ENCODE measurements at regions not wholly inside any gene's neighbourhood (a gene's known extent, or its start where the extent isn't known, plus 50 kb on each side); places are given as distances from the start of the nearest gene placed in this dataset.

DNA sequence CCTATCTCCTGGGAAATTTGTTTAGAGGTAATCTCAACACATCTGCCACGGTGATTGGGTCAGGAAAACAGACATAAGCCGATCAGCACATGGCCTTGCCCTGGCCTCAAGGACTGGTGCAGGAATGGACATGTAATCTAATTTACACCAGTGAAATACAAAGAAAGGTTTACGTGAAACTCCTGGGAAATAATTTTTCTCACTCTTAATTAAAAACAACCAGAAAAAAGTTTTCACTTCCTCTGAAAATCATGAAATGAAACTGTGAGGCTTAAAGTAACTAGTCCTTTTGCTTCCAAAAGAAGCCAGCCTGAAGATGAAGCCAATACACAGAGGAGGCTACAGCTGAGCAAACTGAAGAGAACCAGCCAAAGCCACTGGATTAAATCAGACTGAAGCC is 154.1 kb upstream of the FAM241A start (continued):
- TF ChIP-seq, protein P1, sequence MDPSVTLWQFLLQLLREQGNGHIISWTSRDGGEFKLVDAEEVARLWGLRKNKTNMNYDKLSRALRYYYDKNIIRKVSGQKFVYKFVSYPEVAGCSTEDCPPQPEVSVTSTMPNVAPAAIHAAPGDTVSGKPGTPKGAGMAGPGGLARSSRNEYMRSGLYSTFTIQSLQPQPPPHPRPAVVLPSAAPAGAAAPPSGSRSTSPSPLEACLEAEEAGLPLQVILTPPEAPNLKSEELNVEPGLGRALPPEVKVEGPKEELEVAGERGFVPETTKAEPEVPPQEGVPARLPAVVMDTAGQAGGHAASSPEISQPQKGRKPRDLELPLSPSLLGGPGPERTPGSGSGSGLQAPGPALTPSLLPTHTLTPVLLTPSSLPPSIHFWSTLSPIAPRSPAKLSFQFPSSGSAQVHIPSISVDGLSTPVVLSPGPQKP (IDR thresholded peaks at IDR 0.05; ENCODE audit: low read depth, low read length): no peak
- TF ChIP-seq HEYL (CRISPR knock-in tag; IDR thresholded peaks at IDR 0.05) (no peak), RARB (CRISPR knock-in tag; IDR thresholded peaks at IDR 0.05) (no peak)

DNA sequence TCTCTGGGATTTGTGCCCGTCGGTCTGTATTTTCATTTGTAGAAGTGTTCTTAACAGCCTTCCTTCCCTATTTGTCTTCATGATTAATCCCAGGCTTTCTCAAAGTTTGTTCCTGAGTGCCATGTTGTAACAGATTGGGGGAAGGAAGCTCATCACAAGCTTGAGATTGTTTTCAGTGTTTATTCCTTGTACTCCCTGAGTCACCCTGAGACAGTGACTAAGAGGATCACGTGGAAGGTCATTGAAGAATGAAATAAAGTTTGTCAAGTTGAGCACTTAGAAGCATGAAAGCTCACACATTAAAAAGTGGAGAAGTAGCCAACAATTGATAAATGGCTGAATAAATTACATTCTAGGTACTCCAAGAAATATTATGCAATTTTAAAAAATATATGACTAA is 153.5 kb upstream of the FAM241A start:
- POLR2A ChIA-PET: no interaction called here
- no peak for FAIRE-seq
- ATAC-seq: peak; percentile 81 to 87
- CTCF ChIA-PET: no interaction called here
- DNase-seq (ENCODE audit: low read depth in 1 of 2, low spot score in 1 of 2): peak; percentile 11 to 56
- Histone ChIP-seq H3K4me1 (peaks cover 13% of the 10 kb centered on the region; the same call in 1 of the 3 replicates), H3K27ac (peak overlapping the region; percentile 15 to 28; a peak in 2 of 6 replicates), H3K4me2 (peak overlapping the region; percentile 35), H3K9me3 (no peaks in the 10 kb centered on the region), H3K4me3 (no peak overlapping the region)
- TF ChIP-seq KDM5A (IDR thresholded peaks at IDR 0.05) (no peak), FOSL2 (IDR thresholded peaks at IDR 0.05) (0 out of 2 replicates have a peak, but pooled peaks have one; percentile 6), FOSL2 (CRISPR knock-in tag; IDR thresholded peaks at IDR 0.05) (peak; percentile 74)
- TF ChIP-seq, protein P2, sequence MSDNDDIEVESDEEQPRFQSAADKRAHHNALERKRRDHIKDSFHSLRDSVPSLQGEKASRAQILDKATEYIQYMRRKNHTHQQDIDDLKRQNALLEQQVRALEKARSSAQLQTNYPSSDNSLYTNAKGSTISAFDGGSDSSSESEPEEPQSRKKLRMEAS (IDR thresholded peaks at IDR 0.05): no peak
- TF ChIP-seq, protein P3, sequence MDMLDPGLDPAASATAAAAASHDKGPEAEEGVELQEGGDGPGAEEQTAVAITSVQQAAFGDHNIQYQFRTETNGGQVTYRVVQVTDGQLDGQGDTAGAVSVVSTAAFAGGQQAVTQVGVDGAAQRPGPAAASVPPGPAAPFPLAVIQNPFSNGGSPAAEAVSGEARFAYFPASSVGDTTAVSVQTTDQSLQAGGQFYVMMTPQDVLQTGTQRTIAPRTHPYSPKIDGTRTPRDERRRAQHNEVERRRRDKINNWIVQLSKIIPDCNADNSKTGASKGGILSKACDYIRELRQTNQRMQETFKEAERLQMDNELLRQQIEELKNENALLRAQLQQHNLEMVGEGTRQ (IDR thresholded peaks at IDR 0.05): no peak
- WGBS (ENCODE audit: missing lambda C conversion rate): 46% methylated on average over 3 of the region's 3 CpGs

DNA sequence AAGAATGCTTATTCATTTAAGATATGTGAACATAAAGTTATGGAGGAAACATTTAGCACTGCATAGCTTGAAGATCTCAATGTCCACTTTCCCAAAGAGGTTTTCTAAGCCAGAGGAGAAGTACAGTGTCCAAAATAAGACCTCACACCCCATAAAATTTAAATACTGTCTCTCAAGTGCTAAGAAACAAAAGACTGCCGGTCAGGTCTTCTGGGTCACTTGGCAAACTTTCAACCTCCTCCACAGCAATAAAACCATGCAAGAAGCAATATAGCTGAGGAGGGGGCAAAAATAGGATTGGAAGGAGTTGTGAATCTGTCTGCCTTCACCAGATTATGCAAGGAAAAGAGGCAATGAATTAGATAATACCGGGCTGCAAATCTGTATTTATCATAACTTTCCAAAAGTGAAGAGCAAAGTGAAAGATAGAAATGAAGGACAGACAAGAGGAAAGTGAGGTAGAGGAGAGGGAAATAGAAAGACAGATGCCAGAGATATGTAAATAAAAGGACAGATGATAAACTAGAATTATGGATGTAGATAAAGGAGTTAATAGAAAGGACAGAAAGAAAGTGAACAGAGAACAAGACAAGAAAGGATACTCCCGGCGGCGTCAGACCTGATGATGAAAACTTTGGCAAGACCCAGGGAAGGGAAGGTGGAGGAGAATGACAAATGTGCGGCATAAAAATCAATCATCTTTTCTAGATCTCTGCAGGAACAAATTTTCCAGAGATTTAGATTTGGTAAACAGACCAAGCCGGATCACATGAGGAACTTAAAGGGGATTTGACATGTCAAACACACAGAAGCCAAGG is 152.7 kb upstream of the FAM241A start:
- ChIA-PET CTCF (no interaction called here), POLR2A (no interaction called here)
- no peak overlapping the region for H3K4me3 ChIP-seq
- FAIRE-seq (no peak), DNase-seq (ENCODE audit: low read depth in 1 of 2, low spot score in 1 of 2) (no peak), ATAC-seq (no peak)
- no peak for TF ChIP-seq GATA3 (IDR thresholded peaks at IDR 0.05; ENCODE audit: borderline replicate concordance)
- TF ChIP-seq, protein P4, sequence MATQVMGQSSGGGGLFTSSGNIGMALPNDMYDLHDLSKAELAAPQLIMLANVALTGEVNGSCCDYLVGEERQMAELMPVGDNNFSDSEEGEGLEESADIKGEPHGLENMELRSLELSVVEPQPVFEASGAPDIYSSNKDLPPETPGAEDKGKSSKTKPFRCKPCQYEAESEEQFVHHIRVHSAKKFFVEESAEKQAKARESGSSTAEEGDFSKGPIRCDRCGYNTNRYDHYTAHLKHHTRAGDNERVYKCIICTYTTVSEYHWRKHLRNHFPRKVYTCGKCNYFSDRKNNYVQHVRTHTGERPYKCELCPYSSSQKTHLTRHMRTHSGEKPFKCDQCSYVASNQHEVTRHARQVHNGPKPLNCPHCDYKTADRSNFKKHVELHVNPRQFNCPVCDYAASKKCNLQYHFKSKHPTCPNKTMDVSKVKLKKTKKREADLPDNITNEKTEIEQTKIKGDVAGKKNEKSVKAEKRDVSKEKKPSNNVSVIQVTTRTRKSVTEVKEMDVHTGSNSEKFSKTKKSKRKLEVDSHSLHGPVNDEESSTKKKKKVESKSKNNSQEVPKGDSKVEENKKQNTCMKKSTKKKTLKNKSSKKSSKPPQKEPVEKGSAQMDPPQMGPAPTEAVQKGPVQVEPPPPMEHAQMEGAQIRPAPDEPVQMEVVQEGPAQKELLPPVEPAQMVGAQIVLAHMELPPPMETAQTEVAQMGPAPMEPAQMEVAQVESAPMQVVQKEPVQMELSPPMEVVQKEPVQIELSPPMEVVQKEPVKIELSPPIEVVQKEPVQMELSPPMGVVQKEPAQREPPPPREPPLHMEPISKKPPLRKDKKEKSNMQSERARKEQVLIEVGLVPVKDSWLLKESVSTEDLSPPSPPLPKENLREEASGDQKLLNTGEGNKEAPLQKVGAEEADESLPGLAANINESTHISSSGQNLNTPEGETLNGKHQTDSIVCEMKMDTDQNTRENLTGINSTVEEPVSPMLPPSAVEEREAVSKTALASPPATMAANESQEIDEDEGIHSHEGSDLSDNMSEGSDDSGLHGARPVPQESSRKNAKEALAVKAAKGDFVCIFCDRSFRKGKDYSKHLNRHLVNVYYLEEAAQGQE (IDR thresholded peaks at IDR 0.05): no peak
- H3K9me3 ChIP-seq: no peaks in the 10 kb centered on the region
- peaks cover 13% of the 10 kb centered on the region; the same call in 1 of the 3 replicates for H3K4me1 ChIP-seq
- H3K4me2 ChIP-seq: no peak overlapping the region
- 79% methylated on average over 7 of the region's 7 CpGs for WGBS (ENCODE audit: missing lambda C conversion rate)
- H3K27ac ChIP-seq: no peak overlapping the region; a peak in 1 of 6 replicates

DNA sequence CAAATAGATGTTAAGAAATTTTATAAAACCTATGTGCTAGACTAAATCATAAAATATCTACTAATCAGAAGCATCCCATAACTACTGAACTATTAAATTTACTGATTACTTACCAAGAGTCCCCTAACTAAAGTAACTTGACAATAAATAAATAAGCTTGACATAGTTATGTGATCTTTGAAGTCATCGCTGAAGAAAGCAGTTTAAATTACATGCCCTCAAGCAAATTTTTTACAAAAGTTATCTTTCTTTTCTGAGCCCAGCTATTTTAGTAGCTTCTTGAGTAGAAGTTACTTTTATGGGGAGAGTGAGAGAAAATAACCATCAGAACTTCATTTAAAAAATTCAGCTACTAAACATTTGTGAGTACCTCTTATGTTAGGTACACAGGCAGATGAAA is 150.9 kb upstream of the FAM241A start:
- Histone ChIP-seq H3K4me1 (peaks cover 13% of the 10 kb centered on the region; the same call in 1 of the 3 replicates), H3K27ac (no peak overlapping the region), H3K4me2 (no peak overlapping the region), H3K4me3 (no peak overlapping the region), H3K9me3 (no peaks in the 10 kb centered on the region)
- DNase-seq (ENCODE audit: low read depth in 1 of 2, low spot score in 1 of 2) (no peak), FAIRE-seq (no peak), ATAC-seq (no peak)
- POLR2A ChIA-PET: no interaction called here
- CTCF ChIA-PET: no interaction called here
- TF ChIP-seq RFX5 (IDR thresholded peaks at IDR 0.05) (no peak), HOXA7 (CRISPR knock-in tag; IDR thresholded peaks at IDR 0.05) (no peak), HOXB5 (CRISPR knock-in tag; IDR thresholded peaks at IDR 0.05) (no peak), EP300 (IDR thresholded peaks at IDR 0.05) (no peak), CBX8 (IDR thresholded peaks at IDR 0.05) (no peak), EHF (CRISPR knock-in tag; IDR thresholded peaks at IDR 0.05) (no peak), SMC3 (IDR thresholded peaks at IDR 0.05) (no peak), POLR2A (IDR thresholded peaks at IDR 0.05; ENCODE audit: low read length) (no peak)
- WGBS (ENCODE audit: missing lambda C conversion rate): 78% methylated on average over 1 of the region's 1 CpG
